ENCODE measurements at regions not wholly inside any gene's neighbourhood (a gene's known extent, or its start where the extent isn't known, plus 50 kb on each side); places are given as distances from the start of the nearest gene placed in this dataset.
"Not testable (repeated sequence)": the region's sequence is repeated elsewhere in the genome, so short reads cannot be mapped to it uniquely, and the experiment has no call there.

- no peak for DNase-seq
These were observed 101.8 kb downstream of the NFKBIZ start for GRCh38 chr3:101950985-101951733.

- no peak for DNase-seq
These were observed 105.0 kb downstream of the NFKBIZ start for GRCh38 chr3:101954361-101954760.

GRCh38 chr3:101954936-101955335, 105.6 kb downstream of the NFKBIZ start:
- no peak for DNase-seq

GRCh38 chr3:101962055-101962454, 112.7 kb downstream of the NFKBIZ start:
- no peak for DNase-seq

- DNase-seq, result no peak
These were observed 114.6 kb downstream of the NFKBIZ start for GRCh38 chr3:101963902-101964362.

GRCh38 chr3:101964861-101965260, 115.5 kb downstream of the NFKBIZ start:
- no peak for DNase-seq

- no peak for DNase-seq
These were observed 116.9 kb downstream of the NFKBIZ start for GRCh38 chr3:101966226-101966625.

GRCh38 chr3:101970212-101970611, 120.9 kb downstream of the NFKBIZ start:
- DNase-seq, result no peak

GRCh38 chr3:101970905-101971304, 121.6 kb downstream of the NFKBIZ start:
- DNase-seq, result no peak

- no peak for DNase-seq
These were observed 123.3 kb downstream of the NFKBIZ start for GRCh38 chr3:101972430-101973162.

- no peak for DNase-seq
These were observed 123.8 kb downstream of the NFKBIZ start for GRCh38 chr3:101973163-101973505.

- not testable (repeated sequence) for DNase-seq
These were observed 126.1 kb downstream of the NFKBIZ start for GRCh38 chr3:101975415-101975814.

- no peak for DNase-seq
These were observed 127.2 kb downstream of the NFKBIZ start for GRCh38 chr3:101976473-101976872.

- DNase-seq, result no peak
These were observed 129.0 kb downstream of the NFKBIZ start for GRCh38 chr3:101978348-101978747.

- DNase-seq, result no peak
These were observed 129.7 kb downstream of the NFKBIZ start for GRCh38 chr3:101979033-101979432.

- no peak for DNase-seq
These were observed 135.0 kb downstream of the NFKBIZ start for GRCh38 chr3:101984356-101984755.

GRCh38 chr3:101988596-101988995, 139.3 kb downstream of the NFKBIZ start:
- peak; percentile 18 for DNase-seq

- DNase-seq, result no peak
These were observed 140.4 kb downstream of the NFKBIZ start for GRCh38 chr3:101989578-101990200.

GRCh38 chr3:101992863-101993262, 143.5 kb downstream of the NFKBIZ start:
- no peak for DNase-seq

- DNase-seq, result no peak
These were observed 145.1 kb downstream of the NFKBIZ start for GRCh38 chr3:101994386-101994785.

- DNase-seq, result no peak
These were observed 146.2 kb downstream of the NFKBIZ start for GRCh38 chr3:101995371-101996046.

- DNase-seq, result no peak
These were observed 147.5 kb downstream of the NFKBIZ start for GRCh38 chr3:101996832-101997231.

- no peak for DNase-seq
These were observed 149.1 kb downstream of the NFKBIZ start for GRCh38 chr3:101998256-101998926.
